ENCODE measurements at regions not wholly inside any gene's neighbourhood (a gene's known extent, or its start where the extent isn't known, plus 50 kb on each side); places are given as distances from the start of the nearest gene placed in this dataset.

DNA sequence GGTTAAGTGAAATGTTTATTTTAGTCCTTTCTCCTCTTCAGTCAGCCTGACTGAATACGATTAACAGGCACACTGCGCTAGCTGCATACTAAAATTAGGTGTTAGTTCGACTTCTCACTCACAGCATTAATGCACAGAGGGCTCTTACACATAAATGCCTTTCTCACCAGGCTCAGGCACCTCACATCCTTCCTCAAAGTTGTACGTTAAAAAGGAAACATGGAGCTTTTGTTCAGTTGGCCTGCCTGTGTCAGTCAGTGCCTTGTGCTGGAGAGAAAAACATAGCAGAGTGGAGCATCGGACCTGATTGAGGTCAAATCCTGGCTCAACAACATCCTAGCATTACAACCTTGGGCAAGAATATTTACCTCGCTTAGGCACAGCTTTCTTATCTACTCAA lies 236.0 kb upstream of the ZNF462 start:
- TF ChIP-seq, protein P1, sequence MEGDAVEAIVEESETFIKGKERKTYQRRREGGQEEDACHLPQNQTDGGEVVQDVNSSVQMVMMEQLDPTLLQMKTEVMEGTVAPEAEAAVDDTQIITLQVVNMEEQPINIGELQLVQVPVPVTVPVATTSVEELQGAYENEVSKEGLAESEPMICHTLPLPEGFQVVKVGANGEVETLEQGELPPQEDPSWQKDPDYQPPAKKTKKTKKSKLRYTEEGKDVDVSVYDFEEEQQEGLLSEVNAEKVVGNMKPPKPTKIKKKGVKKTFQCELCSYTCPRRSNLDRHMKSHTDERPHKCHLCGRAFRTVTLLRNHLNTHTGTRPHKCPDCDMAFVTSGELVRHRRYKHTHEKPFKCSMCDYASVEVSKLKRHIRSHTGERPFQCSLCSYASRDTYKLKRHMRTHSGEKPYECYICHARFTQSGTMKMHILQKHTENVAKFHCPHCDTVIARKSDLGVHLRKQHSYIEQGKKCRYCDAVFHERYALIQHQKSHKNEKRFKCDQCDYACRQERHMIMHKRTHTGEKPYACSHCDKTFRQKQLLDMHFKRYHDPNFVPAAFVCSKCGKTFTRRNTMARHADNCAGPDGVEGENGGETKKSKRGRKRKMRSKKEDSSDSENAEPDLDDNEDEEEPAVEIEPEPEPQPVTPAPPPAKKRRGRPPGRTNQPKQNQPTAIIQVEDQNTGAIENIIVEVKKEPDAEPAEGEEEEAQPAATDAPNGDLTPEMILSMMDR (IDR thresholded peaks at IDR 0.05; ENCODE audit: low read length): no peak
- TF ChIP-seq EZH2 (optimal IDR thresholded peaks at IDR 0.05; ENCODE audit: low read depth, low read length) (no peak), EZH2phosphoT487 (IDR thresholded peaks at IDR 0.05; ENCODE audit: low read length) (no peak)

Data from MM.1S (cell line).